ENCODE measurements at regions not wholly inside any gene's neighbourhood (a gene's known extent, or its start where the extent isn't known, plus 50 kb on each side); places are given as distances from the start of the nearest gene placed in this dataset.

DNA sequence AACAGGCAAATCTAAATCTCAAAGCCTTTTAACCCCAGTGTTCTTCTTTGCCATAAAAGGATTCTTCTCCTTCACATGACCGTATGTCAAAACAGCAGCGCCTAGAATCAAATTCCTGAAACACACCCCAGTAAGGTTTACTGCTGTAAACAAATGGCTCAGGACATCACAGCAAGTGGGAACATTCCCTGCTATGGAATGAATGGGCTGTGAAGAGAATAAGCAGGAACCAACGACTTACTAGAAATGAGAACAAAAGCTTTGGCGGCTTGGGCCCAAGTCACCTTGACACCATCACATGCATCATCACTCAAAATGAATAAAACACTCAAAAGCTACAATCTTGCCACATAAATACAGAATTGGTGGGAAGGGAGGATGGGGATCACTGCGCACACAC, 80.4 kb upstream of the SPATA13 start:
- H2AFZ ChIP-seq (ENCODE audit: low read length): no peak overlapping the region
- H3K79me2 ChIP-seq (ENCODE audit: low read length): no peaks in the 10 kb centered on the region
- H3K4me1 ChIP-seq (ENCODE audit: low read length): no peaks in the 10 kb centered on the region
- H3K27me3 ChIP-seq (replicated peaks; ENCODE audit: insufficient read depth, low read length): no peaks in the 10 kb centered on the region
- H3K9ac ChIP-seq (ENCODE audit: low read length): no peak overlapping the region
- DNase-seq: no peak
- no peaks in the 10 kb centered on the region for H3K36me3 ChIP-seq (replicated peaks; ENCODE audit: insufficient read depth, low read length)
- H3K9me2 ChIP-seq (replicated peaks; ENCODE audit: insufficient read depth, low read length): no peaks in the 10 kb centered on the region
- no peaks in the 10 kb centered on the region for H3F3A ChIP-seq (ENCODE audit: insufficient read depth, low read length)
- H3K4me2 ChIP-seq (ENCODE audit: low read depth, low read length): no peak overlapping the region
- H4K20me1 ChIP-seq (ENCODE audit: insufficient read depth, low read length): no peaks in the 10 kb centered on the region
- TF ChIP-seq, protein P1, sequence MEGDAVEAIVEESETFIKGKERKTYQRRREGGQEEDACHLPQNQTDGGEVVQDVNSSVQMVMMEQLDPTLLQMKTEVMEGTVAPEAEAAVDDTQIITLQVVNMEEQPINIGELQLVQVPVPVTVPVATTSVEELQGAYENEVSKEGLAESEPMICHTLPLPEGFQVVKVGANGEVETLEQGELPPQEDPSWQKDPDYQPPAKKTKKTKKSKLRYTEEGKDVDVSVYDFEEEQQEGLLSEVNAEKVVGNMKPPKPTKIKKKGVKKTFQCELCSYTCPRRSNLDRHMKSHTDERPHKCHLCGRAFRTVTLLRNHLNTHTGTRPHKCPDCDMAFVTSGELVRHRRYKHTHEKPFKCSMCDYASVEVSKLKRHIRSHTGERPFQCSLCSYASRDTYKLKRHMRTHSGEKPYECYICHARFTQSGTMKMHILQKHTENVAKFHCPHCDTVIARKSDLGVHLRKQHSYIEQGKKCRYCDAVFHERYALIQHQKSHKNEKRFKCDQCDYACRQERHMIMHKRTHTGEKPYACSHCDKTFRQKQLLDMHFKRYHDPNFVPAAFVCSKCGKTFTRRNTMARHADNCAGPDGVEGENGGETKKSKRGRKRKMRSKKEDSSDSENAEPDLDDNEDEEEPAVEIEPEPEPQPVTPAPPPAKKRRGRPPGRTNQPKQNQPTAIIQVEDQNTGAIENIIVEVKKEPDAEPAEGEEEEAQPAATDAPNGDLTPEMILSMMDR (IDR thresholded peaks at IDR 0.05; ENCODE audit: low read length): no peak
- TF ChIP-seq EZH2phosphoT487 (IDR thresholded peaks at IDR 0.05; ENCODE audit: low read length) (no peak), EZH2 (optimal IDR thresholded peaks at IDR 0.05; ENCODE audit: low read depth, low read length) (no peak)
- H3K9me3 ChIP-seq (replicated peaks; ENCODE audit: insufficient read depth, low read length): no peaks in the 10 kb centered on the region
- H3K27ac ChIP-seq (ENCODE audit: low read length): no peak overlapping the region
- H3K4me3 ChIP-seq (ENCODE audit: low read length): no peak overlapping the region

DNA sequence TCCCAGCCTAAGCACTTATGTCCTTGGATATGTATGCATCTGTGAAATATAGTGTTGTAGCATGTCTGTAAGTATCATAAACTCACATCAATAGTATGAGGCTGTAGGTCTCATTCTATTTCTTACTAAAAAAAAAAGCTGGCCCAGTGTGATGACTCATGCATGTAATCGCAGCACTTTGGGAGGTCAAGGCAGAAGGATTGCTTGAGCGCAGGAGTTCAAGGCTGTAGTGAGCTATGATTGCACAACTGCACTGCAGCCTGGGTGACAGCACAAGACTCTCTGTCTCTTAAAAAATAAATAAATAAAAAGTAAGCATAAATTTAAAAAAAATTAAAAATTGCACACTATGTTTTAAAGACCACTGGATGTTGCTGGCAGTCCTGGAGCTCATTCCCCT, 79.1 kb upstream of the SPATA13 start:
- Histone ChIP-seq H3K79me2 (ENCODE audit: low read length) (no peaks in the 10 kb centered on the region), H3F3A (ENCODE audit: insufficient read depth, low read length) (no peaks in the 10 kb centered on the region), H3K27me3 (replicated peaks; ENCODE audit: insufficient read depth, low read length) (no peaks in the 10 kb centered on the region), H2AFZ (ENCODE audit: low read length) (no peak overlapping the region), H3K4me2 (ENCODE audit: low read depth, low read length) (no peak overlapping the region), H3K4me3 (ENCODE audit: low read length) (no peak overlapping the region), H3K9me2 (replicated peaks; ENCODE audit: insufficient read depth, low read length) (no peaks in the 10 kb centered on the region), H3K9me3 (replicated peaks; ENCODE audit: insufficient read depth, low read length) (no peaks in the 10 kb centered on the region), H4K20me1 (ENCODE audit: insufficient read depth, low read length) (no peaks in the 10 kb centered on the region), H3K4me1 (ENCODE audit: low read length) (no peaks in the 10 kb centered on the region), H3K9ac (ENCODE audit: low read length) (no peak overlapping the region), H3K27ac (ENCODE audit: low read length) (no peak overlapping the region), H3K36me3 (replicated peaks; ENCODE audit: insufficient read depth, low read length) (no peaks in the 10 kb centered on the region)
- DNase-seq: no peak
- no peak for TF ChIP-seq EZH2 (optimal IDR thresholded peaks at IDR 0.05; ENCODE audit: low read depth, low read length)
- no peak for TF ChIP-seq EZH2phosphoT487 (IDR thresholded peaks at IDR 0.05; ENCODE audit: low read length)
- TF ChIP-seq, protein P1 (IDR thresholded peaks at IDR 0.05; ENCODE audit: low read length): no peak

DNA sequence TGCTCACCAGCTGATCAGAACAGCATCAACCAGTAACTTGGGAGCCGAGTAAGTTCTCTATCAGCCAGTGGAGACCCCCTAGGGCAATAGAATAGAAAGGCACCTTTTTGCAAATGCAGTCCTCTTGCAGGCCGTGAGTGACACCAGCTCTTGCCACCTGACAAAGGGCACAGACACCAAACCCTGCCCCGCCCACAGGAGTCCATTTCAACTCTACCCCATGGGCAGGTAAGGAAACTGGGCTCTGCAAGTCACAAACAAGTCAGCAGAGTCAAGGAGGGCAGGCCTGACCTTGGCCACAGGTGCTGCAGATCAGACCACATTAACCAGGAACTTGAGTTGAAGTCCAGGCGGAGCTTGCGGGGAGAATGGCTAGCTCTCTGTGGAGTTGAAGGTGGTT, 77.4 kb upstream of the SPATA13 start:
- Histone ChIP-seq H3K9me2 (replicated peaks; ENCODE audit: insufficient read depth, low read length) (no peaks in the 10 kb centered on the region), H3F3A (ENCODE audit: insufficient read depth, low read length) (no peaks in the 10 kb centered on the region), H4K20me1 (ENCODE audit: insufficient read depth, low read length) (no peaks in the 10 kb centered on the region), H3K36me3 (replicated peaks; ENCODE audit: insufficient read depth, low read length) (no peaks in the 10 kb centered on the region), H3K4me3 (ENCODE audit: low read length) (no peak overlapping the region), H2AFZ (ENCODE audit: low read length) (no peak overlapping the region), H3K4me2 (ENCODE audit: low read depth, low read length) (no peak overlapping the region), H3K9ac (ENCODE audit: low read length) (no peak overlapping the region), H3K27ac (ENCODE audit: low read length) (no peak overlapping the region), H3K27me3 (replicated peaks; ENCODE audit: insufficient read depth, low read length) (no peaks in the 10 kb centered on the region), H3K79me2 (ENCODE audit: low read length) (no peaks in the 10 kb centered on the region), H3K9me3 (replicated peaks; ENCODE audit: insufficient read depth, low read length) (no peaks in the 10 kb centered on the region), H3K4me1 (ENCODE audit: low read length) (no peaks in the 10 kb centered on the region)
- TF ChIP-seq EZH2 (optimal IDR thresholded peaks at IDR 0.05; ENCODE audit: low read depth, low read length) (no peak), EZH2phosphoT487 (IDR thresholded peaks at IDR 0.05; ENCODE audit: low read length) (no peak)
- TF ChIP-seq, protein P1 (IDR thresholded peaks at IDR 0.05; ENCODE audit: low read length): no peak
- DNase-seq: no peak

Data from MM.1S (cell line).